ENCODE measurements at regions not wholly inside any gene's neighbourhood (a gene's known extent, or its start where the extent isn't known, plus 50 kb on each side); places are given as distances from the start of the nearest gene placed in this dataset.

DNA sequence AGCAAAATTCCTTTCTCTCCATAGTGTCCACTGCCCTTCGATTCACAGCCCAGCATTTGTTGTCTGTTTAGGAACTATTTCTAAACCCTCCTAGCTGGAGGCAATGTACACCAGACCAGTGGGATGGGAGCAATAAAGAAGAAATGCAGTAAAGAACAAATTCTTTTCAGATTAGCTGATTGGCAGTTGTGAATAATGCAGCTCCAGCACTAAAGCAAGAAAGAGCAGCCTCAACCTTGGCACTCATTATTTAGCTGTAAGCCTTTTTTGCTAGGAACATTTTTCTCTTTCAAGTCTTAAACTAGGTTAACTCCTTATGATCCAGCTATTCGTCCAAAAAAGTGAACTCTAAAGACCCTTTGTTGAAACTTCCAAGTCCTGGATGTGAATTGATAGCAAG is 580.5 kb upstream of the STXBP6 start:
- H3K27ac ChIP-seq (ENCODE audit: low read depth in 2 of 2, low read length in 1 of 2) = no peak overlapping the region
- 0% methylated on average over 2 of the region's 2 CpGs for WGBS (ENCODE audit: low lambda C conversion rate)
- no peak overlapping the region for H3K4me2 ChIP-seq
- ChIA-PET POLR2A (no interaction called here), CTCF (interaction anchor here (1.3 kb wide), 1 partner anchor 13 kb away, joined by 3 read pairs; no protein-coding TSS in a partner anchor)
- H3K9me3 ChIP-seq = no peaks in the 10 kb centered on the region
- no peak overlapping the region for H3K4me3 ChIP-seq (ENCODE audit: low read depth in 2 of 2, low read length in 1 of 2)
- H3F3A ChIP-seq (replicated peaks; ENCODE audit: insufficient read depth) = no peaks in the 10 kb centered on the region
- no peaks in the 10 kb centered on the region for H4K20me1 ChIP-seq (ENCODE audit: insufficient read depth)
- H3K36me3 ChIP-seq (replicated peaks in 1 of 2; ENCODE audit: control insufficient read depth in 1 of 2, insufficient read depth in 2 of 2, low read length in 1 of 2) = no peaks in the 10 kb centered on the region
- H3K79me2 ChIP-seq (ENCODE audit: insufficient read depth) = no peaks in the 10 kb centered on the region
- no peaks in the 10 kb centered on the region for H3K4me1 ChIP-seq (ENCODE audit: control insufficient read depth in 1 of 2, insufficient read depth in 2 of 2, low read depth in 1 of 2, low read length in 1 of 2)
- H3K9me2 ChIP-seq = no peaks in the 10 kb centered on the region
- DNase-seq = no peak
- TF ChIP-seq SIN3A (IDR thresholded peaks at IDR 0.05; ENCODE audit: borderline replicate concordance, low read depth, low read length) (no peak), GABPA (IDR thresholded peaks at IDR 0.05; ENCODE audit: low read depth) (no peak), NRF1 (IDR thresholded peaks at IDR 0.05; ENCODE audit: low read depth, low read length) (no peak), EP300 (IDR thresholded peaks at IDR 0.05; ENCODE audit: borderline replicate concordance in 1 of 2, low read depth in 1 of 2, low read length in 1 of 2) (no peak), YY1 (IDR thresholded peaks at IDR 0.05; ENCODE audit: low read depth) (no peak), CHD2 (IDR thresholded peaks at IDR 0.05; ENCODE audit: low read length, partially characterized antibody) (no peak)
- TF ChIP-seq, protein P1, sequence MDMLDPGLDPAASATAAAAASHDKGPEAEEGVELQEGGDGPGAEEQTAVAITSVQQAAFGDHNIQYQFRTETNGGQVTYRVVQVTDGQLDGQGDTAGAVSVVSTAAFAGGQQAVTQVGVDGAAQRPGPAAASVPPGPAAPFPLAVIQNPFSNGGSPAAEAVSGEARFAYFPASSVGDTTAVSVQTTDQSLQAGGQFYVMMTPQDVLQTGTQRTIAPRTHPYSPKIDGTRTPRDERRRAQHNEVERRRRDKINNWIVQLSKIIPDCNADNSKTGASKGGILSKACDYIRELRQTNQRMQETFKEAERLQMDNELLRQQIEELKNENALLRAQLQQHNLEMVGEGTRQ (IDR thresholded peaks at IDR 0.05; ENCODE audit: borderline replicate concordance, low read depth, low read length) = no peak
- no peak overlapping the region for H3K9ac ChIP-seq
- H3K27me3 ChIP-seq (ENCODE audit: insufficient read depth) = no peaks in the 10 kb centered on the region
- no peak overlapping the region for H2AFZ ChIP-seq (ENCODE audit: low read depth)

DNA sequence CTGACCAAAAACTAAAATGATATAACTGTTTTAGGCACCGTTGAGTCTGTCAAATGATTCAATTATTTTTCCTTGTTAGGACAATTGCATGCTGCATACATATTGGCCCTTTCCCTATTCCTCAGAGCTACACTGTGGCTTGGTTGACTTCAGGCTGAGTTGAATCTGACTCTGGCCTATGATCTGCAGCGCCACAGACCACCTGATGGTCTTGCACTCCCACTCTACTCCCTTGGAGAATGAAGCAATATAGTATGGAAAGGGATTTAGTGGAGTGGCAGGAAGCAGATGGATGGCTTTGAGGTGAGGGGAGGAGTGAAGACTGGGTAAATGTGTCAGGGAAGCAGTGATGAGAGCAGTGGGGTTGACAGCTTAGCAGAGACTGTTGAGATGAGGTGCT is 579.0 kb upstream of the STXBP6 start:
- Histone ChIP-seq H3K9ac (no peak overlapping the region), H2AFZ (ENCODE audit: low read depth) (no peak overlapping the region), H3K27ac (ENCODE audit: low read depth in 2 of 2, low read length in 1 of 2) (no peak overlapping the region), H3K36me3 (replicated peaks in 1 of 2; ENCODE audit: control insufficient read depth in 1 of 2, insufficient read depth in 2 of 2, low read length in 1 of 2) (no peaks in the 10 kb centered on the region), H3K4me3 (ENCODE audit: low read depth in 2 of 2, low read length in 1 of 2) (no peak overlapping the region), H3K27me3 (ENCODE audit: insufficient read depth) (no peaks in the 10 kb centered on the region), H4K20me1 (ENCODE audit: insufficient read depth) (no peaks in the 10 kb centered on the region), H3K79me2 (ENCODE audit: insufficient read depth) (no peaks in the 10 kb centered on the region), H3K4me1 (ENCODE audit: control insufficient read depth in 1 of 2, insufficient read depth in 2 of 2, low read depth in 1 of 2, low read length in 1 of 2) (no peaks in the 10 kb centered on the region), H3F3A (replicated peaks; ENCODE audit: insufficient read depth) (no peaks in the 10 kb centered on the region), H3K4me2 (no peak overlapping the region), H3K9me2 (no peaks in the 10 kb centered on the region), H3K9me3 (no peaks in the 10 kb centered on the region)
- WGBS (ENCODE audit: low lambda C conversion rate) = 0% methylated on average over 2 of the region's 2 CpGs
- no peak for DNase-seq
- ChIA-PET CTCF (no interaction called here), POLR2A (no interaction called here)
- TF ChIP-seq, protein P2, sequence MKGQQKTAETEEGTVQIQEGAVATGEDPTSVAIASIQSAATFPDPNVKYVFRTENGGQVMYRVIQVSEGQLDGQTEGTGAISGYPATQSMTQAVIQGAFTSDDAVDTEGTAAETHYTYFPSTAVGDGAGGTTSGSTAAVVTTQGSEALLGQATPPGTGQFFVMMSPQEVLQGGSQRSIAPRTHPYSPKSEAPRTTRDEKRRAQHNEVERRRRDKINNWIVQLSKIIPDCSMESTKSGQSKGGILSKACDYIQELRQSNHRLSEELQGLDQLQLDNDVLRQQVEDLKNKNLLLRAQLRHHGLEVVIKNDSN (IDR thresholded peaks at IDR 0.05; ENCODE audit: borderline replicate concordance, low read depth) = no peak
- no peak for TF ChIP-seq NRF1 (IDR thresholded peaks at IDR 0.05; ENCODE audit: low read depth, low read length)
- no peak for TF ChIP-seq EP300 (IDR thresholded peaks at IDR 0.05; ENCODE audit: borderline replicate concordance in 1 of 2, low read depth in 1 of 2, low read length in 1 of 2)
- no peak for TF ChIP-seq RAD21 (IDR thresholded peaks at IDR 0.05; ENCODE audit: low read length)
- TF ChIP-seq MXI1 (IDR thresholded peaks at IDR 0.05; ENCODE audit: low read depth, low read length) = no peak
- TF ChIP-seq RXRA (IDR thresholded peaks at IDR 0.05; ENCODE audit: borderline replicate concordance, low read depth) = no peak
- TF ChIP-seq EZH2phosphoT487 (IDR thresholded peaks at IDR 0.05; ENCODE audit: borderline replicate concordance, low read depth) = no peak
- TF ChIP-seq JUND (IDR thresholded peaks at IDR 0.05) = no peak

Measured in SK-N-SH (cell line).